ENCODE measurements at regions not wholly inside any gene's neighbourhood (a gene's known extent, or its start where the extent isn't known, plus 50 kb on each side); places are given as distances from the start of the nearest gene placed in this dataset.

GRCh38 chr15:37576952-37577351, 357.5 kb upstream of the TMCO5A start:
- Histone ChIP-seq H3K9me3 (ENCODE audit: control insufficient read depth, insufficient read depth, low read depth, low read length) (no peaks in the 10 kb centered on the region), H3K36me3 (ENCODE audit: control insufficient read depth, insufficient read depth, low read length) (no peaks in the 10 kb centered on the region), H3K4me3 (replicated peaks in 1 of 4; ENCODE audit: control extremely low read depth in 1 of 4, insufficient read depth in 1 of 4, low read depth in 3 of 4, low read length in 4 of 4) (no peak overlapping the region), H3K27ac (ENCODE audit: insufficient read depth, low read length) (no peak overlapping the region), H3K79me2 (ENCODE audit: control insufficient read depth, insufficient read depth, low read length) (no peaks in the 10 kb centered on the region), H3K9ac (ENCODE audit: insufficient read depth, low read length) (no peak overlapping the region), H3K4me2 (ENCODE audit: extremely low read depth, insufficient read depth, low read length) (no peak overlapping the region), H3K4me1 (ENCODE audit: control insufficient read depth, extremely low read depth, insufficient read depth, low read length) (no peaks in the 10 kb centered on the region), H4K20me1 (ENCODE audit: control insufficient read depth, extremely low read depth, insufficient read depth, low read length) (no peaks in the 10 kb centered on the region), H3K27me3 (ENCODE audit: control insufficient read depth, insufficient read depth, low read length) (no peaks in the 10 kb centered on the region), H2AFZ (ENCODE audit: low read length) (no peak overlapping the region)
- no peak for TF ChIP-seq CTCF (conservative IDR thresholded peaks at IDR 0.05 in 1 of 2, IDR thresholded peaks at IDR 0.05 in 1 of 2; ENCODE audit: low read depth in 1 of 2, low read length in 2 of 2)
- no peak for TF ChIP-seq EZH2 (IDR thresholded peaks at IDR 0.05; ENCODE audit: low read length, missing control alignments)
- no peak for DNase-seq (ENCODE audit: low read depth in 2 of 2)

- Histone ChIP-seq H3K9ac (ENCODE audit: insufficient read depth, low read length) (no peak overlapping the region), H3K4me1 (ENCODE audit: control insufficient read depth, extremely low read depth, insufficient read depth, low read length) (no peaks in the 10 kb centered on the region), H2AFZ (ENCODE audit: low read length) (no peak overlapping the region), H3K4me3 (replicated peaks in 1 of 4; ENCODE audit: control extremely low read depth in 1 of 4, insufficient read depth in 1 of 4, low read depth in 3 of 4, low read length in 4 of 4) (no peak overlapping the region), H3K79me2 (ENCODE audit: control insufficient read depth, insufficient read depth, low read length) (no peaks in the 10 kb centered on the region), H3K36me3 (ENCODE audit: control insufficient read depth, insufficient read depth, low read length) (no peaks in the 10 kb centered on the region), H4K20me1 (ENCODE audit: control insufficient read depth, extremely low read depth, insufficient read depth, low read length) (no peaks in the 10 kb centered on the region), H3K27ac (ENCODE audit: insufficient read depth, low read length) (no peak overlapping the region), H3K9me3 (ENCODE audit: control insufficient read depth, insufficient read depth, low read depth, low read length) (no peaks in the 10 kb centered on the region), H3K4me2 (ENCODE audit: extremely low read depth, insufficient read depth, low read length) (no peak overlapping the region), H3K27me3 (ENCODE audit: control insufficient read depth, insufficient read depth, low read length) (no peaks in the 10 kb centered on the region)
- no peak for DNase-seq (ENCODE audit: low read depth in 2 of 2)
- no peak for TF ChIP-seq CTCF (conservative IDR thresholded peaks at IDR 0.05 in 1 of 2, IDR thresholded peaks at IDR 0.05 in 1 of 2; ENCODE audit: low read depth in 1 of 2, low read length in 2 of 2)
- no peak for TF ChIP-seq EZH2 (IDR thresholded peaks at IDR 0.05; ENCODE audit: low read length, missing control alignments)
Measured at GRCh38 chr15:37581866-37582532, 352.4 kb upstream of the TMCO5A start.

- Histone ChIP-seq H3K4me1 (ENCODE audit: control insufficient read depth, extremely low read depth, insufficient read depth, low read length) (no peaks in the 10 kb centered on the region), H3K4me3 (replicated peaks in 1 of 4; ENCODE audit: control extremely low read depth in 1 of 4, insufficient read depth in 1 of 4, low read depth in 3 of 4, low read length in 4 of 4) (no peak overlapping the region)
- TF ChIP-seq EZH2 (IDR thresholded peaks at IDR 0.05; ENCODE audit: low read length, missing control alignments) (no peak), CTCF (conservative IDR thresholded peaks at IDR 0.05 in 1 of 2, IDR thresholded peaks at IDR 0.05 in 1 of 2; ENCODE audit: low read depth in 1 of 2, low read length in 2 of 2) (no peak)
Measured at GRCh38 chr15:37582852-37583251, 351.6 kb upstream of the TMCO5A start.

More at GRCh38 chr15:37582852-37583251, 351.6 kb upstream of the TMCO5A start:
- H3K9me3 ChIP-seq (ENCODE audit: control insufficient read depth, insufficient read depth, low read depth, low read length) = no peaks in the 10 kb centered on the region
- H3K36me3 ChIP-seq (ENCODE audit: control insufficient read depth, insufficient read depth, low read length) = no peaks in the 10 kb centered on the region
- DNase-seq (ENCODE audit: low read depth in 2 of 2) = no peak
- H3K4me2 ChIP-seq (ENCODE audit: extremely low read depth, insufficient read depth, low read length) = no peak overlapping the region
- H4K20me1 ChIP-seq (ENCODE audit: control insufficient read depth, extremely low read depth, insufficient read depth, low read length) = no peaks in the 10 kb centered on the region
- H3K27ac ChIP-seq (ENCODE audit: insufficient read depth, low read length) = no peak overlapping the region
- no peak overlapping the region for H2AFZ ChIP-seq (ENCODE audit: low read length)
- no peaks in the 10 kb centered on the region for H3K27me3 ChIP-seq (ENCODE audit: control insufficient read depth, insufficient read depth, low read length)
- H3K9ac ChIP-seq (ENCODE audit: insufficient read depth, low read length) = no peak overlapping the region
- H3K79me2 ChIP-seq (ENCODE audit: control insufficient read depth, insufficient read depth, low read length) = no peaks in the 10 kb centered on the region

Measured in fibroblast of lung (primary cell).